ENCODE measurements at regions not wholly inside any gene's neighbourhood (a gene's known extent, or its start where the extent isn't known, plus 50 kb on each side); places are given as distances from the start of the nearest gene placed in this dataset.

- TF ChIP-seq CTCF (IDR thresholded peaks at IDR 0.05; ENCODE audit: extremely low read depth, insufficient read depth, missing control alignments), result no peak
- DNase-seq (ENCODE audit: low spot score), result no peak
- in situ Hi-C loops (cut with MboI; ENCODE audit: low pct_unique_long_range_greater_than_20kb, low sequenced_read_pairs, unreplicated experiment), result no loop called here
Observed at GRCh38 chr2:180927030-180927686, 53.2 kb upstream of the UBE2E3 start.

GRCh38 chr2:180925700-180926099 is 54.7 kb upstream of the UBE2E3 start:
- in situ Hi-C loops (cut with MboI; ENCODE audit: low pct_unique_long_range_greater_than_20kb, low sequenced_read_pairs, unreplicated experiment), result no loop called here
- TF ChIP-seq CTCF (IDR thresholded peaks at IDR 0.05; ENCODE audit: extremely low read depth, insufficient read depth, missing control alignments), result no peak
- DNase-seq (ENCODE audit: low spot score), result no peak

- TF ChIP-seq CTCF (IDR thresholded peaks at IDR 0.05; ENCODE audit: extremely low read depth, insufficient read depth, missing control alignments), result no peak
- no peak for DNase-seq (ENCODE audit: low spot score)
- in situ Hi-C loops (cut with MboI; ENCODE audit: low pct_unique_long_range_greater_than_20kb, low sequenced_read_pairs, unreplicated experiment), result no loop called here
Observed at GRCh38 chr2:180924063-180924462, 56.3 kb upstream of the UBE2E3 start.

GRCh38 chr2:180910831-180911665 is 69.4 kb upstream of the UBE2E3 start:
- TF ChIP-seq CTCF (IDR thresholded peaks at IDR 0.05; ENCODE audit: extremely low read depth, insufficient read depth, missing control alignments), result peak; percentile 3
- DNase-seq (ENCODE audit: low spot score), result no peak
- in situ Hi-C loops (cut with MboI; ENCODE audit: low pct_unique_long_range_greater_than_20kb, low sequenced_read_pairs, unreplicated experiment), result no loop called here

GRCh38 chr2:180907731-180908130 is 72.7 kb upstream of the UBE2E3 start:
- DNase-seq (ENCODE audit: low spot score), result no peak
- in situ Hi-C loops (cut with MboI; ENCODE audit: low pct_unique_long_range_greater_than_20kb, low sequenced_read_pairs, unreplicated experiment), result no loop called here
- TF ChIP-seq CTCF (IDR thresholded peaks at IDR 0.05; ENCODE audit: extremely low read depth, insufficient read depth, missing control alignments), result no peak

- in situ Hi-C loops (cut with MboI; ENCODE audit: low pct_unique_long_range_greater_than_20kb, low sequenced_read_pairs, unreplicated experiment), result no loop called here
- TF ChIP-seq CTCF (IDR thresholded peaks at IDR 0.05; ENCODE audit: extremely low read depth, insufficient read depth, missing control alignments), result no peak
- DNase-seq (ENCODE audit: low spot score), result no peak
Observed at GRCh38 chr2:180905461-180905860, 74.9 kb upstream of the UBE2E3 start.
